ENCODE measurements at regions not wholly inside any gene's neighbourhood (a gene's known extent, or its start where the extent isn't known, plus 50 kb on each side); places are given as distances from the start of the nearest gene placed in this dataset.

DNA sequence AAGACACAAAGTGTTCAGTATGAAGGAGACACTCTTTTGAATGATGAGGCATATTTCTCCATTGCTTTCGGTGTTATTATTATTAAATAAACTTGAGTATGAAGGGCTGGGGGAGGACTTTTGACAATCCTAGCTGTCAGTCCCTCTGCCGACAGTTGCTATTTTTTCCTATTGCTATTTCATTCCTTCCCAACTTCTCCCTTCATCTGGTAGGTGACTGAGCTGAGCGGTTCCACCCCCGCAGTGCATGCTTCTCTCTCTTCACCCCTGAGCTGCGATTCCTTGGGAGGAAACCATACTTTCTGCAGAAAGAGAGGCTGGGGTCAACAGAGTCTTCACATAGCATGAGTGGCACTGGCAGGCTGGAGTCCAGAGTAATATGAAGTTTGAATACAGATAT is 261.2 kb upstream of the TAC1 start:
- no peak for DNase-seq

GRCh38 chr7:97471491-97471890 is 260.4 kb upstream of the TAC1 start:
- no peak for DNase-seq

DNA sequence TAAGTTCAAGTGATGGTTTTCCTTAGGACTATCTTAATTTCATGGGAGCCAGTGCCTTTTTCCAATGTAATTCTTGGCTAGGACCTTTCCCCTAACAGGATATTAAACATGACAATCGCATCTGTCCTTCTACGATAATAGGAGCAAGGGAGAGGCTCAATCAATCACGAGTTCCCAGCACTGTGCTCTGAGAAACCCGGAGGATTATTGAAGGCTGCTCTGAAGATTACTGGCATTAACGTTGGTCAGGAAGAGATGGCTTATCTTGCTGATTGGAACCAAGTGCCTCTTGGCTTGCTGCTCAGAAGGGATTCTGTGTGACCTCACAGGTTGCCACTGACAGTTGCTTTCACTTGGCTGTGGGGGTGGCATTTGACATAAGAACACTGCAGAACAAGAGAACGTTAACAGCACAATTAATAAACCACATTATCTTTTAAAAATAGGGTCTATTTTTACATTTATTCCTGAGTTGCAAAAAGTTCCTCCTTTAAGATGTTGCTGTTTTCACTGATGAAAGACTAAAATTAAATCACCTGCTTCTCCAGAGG is 252.1 kb upstream of the TAC1 start:
- no peak for DNase-seq

DNA sequence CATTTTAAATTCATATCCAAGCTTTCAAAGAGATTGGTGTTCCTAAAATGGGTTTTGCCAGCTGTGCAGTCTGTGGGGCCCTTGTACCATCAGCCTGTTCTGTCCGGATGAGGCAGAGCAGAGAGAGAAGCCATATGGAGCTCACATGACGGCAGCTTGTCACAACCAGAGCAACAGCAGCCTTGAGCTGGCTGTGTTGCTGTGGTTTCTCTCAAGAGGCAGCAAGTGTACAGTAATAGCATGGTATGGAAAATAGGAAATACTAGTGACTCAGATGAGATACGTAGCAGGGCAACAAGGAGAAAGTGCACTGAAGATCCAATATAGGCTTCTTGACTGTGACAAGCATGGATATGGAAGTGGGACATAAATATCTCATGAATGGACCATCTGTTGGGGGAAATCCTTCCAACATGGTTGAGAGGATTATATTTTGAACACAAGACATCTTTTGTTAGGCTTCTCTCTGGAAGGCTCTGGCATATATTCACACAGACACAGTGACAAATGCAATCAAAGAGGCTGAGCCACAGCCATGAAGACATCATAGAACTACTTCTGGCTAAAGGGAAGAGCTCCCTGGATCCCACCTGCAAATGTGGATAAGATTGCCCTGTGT is 251.0 kb upstream of the TAC1 start:
- no peak for DNase-seq

DNA sequence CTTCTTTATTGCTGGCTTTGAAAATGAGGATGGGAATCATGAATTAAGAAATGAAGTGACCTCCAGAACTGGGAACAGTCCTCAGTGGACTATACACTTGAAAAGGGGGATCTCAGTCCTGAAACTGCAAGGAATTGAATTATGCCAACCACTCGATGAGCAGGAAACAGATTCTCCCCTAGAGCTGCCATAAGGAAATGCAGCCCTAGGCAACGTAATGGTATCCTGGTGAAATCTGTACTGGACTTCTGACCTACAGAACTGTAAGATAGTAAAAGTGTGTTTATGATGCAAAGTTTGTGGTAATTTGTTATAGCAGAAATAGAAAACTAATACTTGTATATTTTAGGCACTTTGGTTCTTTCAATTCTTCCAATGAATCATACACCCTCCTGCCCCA is 236.4 kb upstream of the TAC1 start:
- no peak for DNase-seq

DNA sequence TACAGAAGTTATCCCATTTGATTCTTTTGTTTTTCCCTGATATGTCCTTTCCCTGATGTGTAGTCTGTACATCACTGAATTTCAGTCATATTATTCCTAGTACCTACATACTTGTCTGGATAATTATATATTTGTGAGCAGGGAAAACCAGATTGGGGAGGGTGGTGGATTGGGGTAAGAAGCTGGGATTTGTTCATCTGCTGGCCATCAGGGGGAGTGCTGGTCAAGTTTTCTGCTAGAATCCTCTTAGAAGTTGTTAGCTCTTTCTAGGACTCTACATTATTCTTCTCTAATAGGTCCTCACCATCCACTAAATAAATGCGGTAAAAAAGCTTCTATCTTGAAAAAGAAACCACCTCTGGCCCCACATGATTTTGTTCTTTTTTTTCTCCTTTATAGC is 232.7 kb upstream of the TAC1 start:
- no peak for DNase-seq

DNA sequence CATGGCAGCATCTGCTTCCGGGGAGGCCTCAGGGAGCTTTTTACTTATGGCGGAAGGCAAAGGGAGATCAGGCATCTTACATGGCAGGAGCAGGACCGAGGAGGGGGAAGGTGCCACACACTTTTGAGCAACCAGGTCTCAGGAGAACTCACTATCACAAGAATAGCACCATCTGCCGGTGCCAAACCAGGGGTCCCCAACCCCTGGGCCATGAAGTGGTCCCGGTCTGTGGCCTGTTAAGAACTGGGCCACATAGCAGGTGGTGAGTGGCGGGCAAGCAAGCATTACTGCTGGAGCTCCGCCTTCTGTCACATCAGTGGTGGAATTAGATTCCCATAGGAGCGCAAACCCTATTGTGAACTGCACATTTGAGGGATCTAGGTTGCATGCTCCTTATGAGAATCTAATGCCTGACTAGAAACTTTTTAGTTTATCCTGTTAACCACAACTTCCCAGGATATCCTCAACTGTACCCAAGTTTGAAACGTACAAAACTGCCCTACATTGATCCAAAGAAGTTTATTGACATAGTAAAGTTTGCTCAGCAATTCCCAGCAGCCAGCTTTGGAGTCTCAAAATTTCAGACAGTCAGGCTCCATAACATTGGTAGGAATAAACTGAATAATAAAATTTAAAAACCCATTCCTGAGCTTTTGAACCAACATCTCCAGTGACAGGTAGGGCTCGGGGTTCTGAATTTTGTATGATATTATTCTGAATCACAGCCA is 228.4 kb upstream of the TAC1 start:
- DNase-seq: no peak

DNA sequence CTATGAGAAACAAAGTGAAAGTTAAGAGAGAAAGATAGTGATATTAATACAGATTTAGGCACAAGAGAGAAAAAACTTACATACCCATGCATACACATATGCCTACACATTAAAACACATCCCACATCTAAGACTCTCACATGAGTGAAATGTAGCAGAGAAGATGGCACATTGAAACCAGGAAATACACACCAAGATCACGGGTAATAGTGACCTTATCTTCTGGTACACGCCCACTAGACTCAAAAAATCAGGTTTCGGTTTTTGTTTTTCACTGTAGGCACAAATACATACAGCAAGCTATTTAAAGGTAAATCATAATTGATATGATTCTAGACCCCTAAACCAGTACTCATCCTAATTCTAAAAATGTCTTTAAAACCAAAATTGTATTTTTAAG is 225.2 kb upstream of the TAC1 start:
- DNase-seq: no peak

- no peak for DNase-seq
These were observed 219.3 kb upstream of the TAC1 start for GRCh38 chr7:97512441-97513207.

DNA sequence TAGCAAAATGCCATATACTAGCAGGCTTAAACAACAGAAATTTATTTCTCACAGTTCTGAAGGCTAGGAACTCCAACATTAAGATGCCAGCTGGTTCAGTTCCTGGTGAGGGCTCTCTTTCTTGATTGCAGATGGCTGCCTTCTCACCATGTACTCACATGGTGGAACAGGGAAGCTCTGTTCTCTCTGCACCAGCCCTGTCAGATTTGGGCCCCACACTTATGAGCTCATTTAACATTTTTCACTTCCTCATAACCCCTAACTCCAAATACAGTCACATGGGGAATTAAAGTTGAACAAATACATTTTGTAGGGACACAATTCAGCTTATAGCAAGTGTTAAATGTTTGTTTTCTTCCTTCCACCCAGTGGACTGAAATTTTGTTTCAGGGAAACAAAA is 218.6 kb upstream of the TAC1 start:
- DNase-seq: no peak

GRCh38 chr7:97541188-97541587 is 190.7 kb upstream of the TAC1 start:
- DNase-seq: no peak

DNA sequence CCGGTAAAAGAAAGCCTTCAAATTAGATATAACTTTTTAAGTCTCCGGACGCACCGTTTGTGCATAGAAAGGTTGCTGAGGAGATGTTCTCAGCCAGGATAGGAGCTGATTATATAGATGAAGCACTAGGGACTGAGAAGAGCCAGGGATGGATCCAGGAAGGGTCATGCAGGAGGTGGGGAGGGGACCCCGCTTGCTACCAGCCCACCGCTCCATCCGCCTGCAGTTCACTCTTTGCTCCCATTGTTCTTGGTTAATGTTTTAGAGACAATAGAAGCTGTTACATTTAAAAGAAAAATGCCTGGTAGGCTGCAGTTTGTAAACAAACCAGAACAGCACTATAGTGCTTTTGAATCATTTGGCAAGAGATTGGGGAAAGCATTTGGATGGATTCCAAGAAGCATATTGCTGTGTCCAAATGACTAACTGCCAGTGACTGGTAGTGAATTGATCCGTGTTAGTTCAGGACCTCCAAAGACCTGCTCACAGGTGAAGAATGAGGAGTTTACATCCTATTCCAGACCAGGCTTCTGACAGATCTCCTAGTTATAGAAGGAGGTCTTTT is 175.9 kb upstream of the TAC1 start:
- DNase-seq: no peak

DNA sequence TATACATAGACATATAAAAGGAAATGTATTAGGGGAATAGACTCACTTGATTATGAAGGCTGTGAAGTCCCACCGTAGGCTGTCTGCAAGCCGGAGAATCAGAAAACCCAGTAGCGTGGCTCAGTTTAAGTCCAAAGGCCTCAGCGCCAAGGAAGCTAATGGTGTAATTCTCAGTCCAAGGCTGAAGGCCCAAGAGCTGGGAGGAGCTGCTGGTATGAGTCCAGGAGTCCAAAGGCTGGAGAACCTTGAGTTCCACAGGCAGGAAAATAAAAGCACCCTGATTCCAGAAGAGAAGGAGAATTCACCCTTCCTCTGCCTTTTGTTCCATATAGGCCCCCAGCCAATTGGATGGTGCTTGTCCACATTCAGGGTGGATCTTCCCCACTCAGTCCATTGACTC is 166.2 kb upstream of the TAC1 start:
- DNase-seq: no peak

DNA sequence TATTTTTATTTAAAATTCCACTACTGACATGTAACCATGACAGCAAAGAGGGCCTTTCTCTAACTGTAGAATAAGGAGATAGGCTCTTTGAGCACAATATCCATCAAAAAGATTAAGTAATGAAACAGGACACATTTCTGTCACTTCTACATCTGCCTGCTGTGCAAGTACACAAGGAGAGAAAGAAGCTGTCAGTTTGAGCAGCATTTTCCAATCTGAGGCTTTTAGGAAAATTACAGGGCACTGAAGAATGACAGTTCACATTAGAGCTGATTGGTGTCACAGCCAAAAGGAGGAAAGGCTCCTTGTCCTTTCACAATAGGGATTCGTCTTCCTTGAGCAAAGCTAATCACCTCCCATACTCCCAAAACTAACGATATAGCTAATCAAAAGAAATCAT is 158.8 kb upstream of the TAC1 start:
- no peak for DNase-seq

DNA sequence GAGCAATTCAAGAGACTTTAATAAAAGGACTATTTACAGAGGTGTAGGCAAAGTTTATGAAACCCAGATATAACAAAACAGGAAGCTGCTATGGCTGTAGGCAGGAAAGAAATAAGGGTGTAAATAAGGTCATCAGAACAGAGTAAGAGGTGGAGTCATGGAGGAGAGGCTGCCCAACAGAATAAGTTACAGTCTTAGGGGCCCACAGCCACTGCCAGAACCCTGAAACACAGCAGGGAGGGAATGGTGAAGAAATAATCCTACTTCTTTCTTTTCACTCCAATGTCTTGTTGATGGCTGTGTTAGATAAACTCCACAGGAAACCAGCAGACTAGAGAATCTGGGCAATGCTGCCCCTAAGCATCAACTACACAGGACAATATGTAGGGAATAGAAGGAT is 155.8 kb upstream of the TAC1 start:
- DNase-seq: no peak

- DNase-seq: no peak
These were observed 153.7 kb upstream of the TAC1 start for GRCh38 chr7:97578225-97578624.

- no peak for DNase-seq
These were observed 151.7 kb upstream of the TAC1 start for GRCh38 chr7:97580205-97580604.

GRCh38 chr7:97595439-97595838 is 136.4 kb upstream of the TAC1 start:
- no peak for DNase-seq

GRCh38 chr7:97601931-97602457 is 129.9 kb upstream of the TAC1 start:
- DNase-seq: no peak

GRCh38 chr7:97620495-97620894 is 111.4 kb upstream of the TAC1 start:
- no peak for DNase-seq

GRCh38 chr7:97623333-97623732 is 108.6 kb upstream of the TAC1 start:
- no peak for DNase-seq

DNA sequence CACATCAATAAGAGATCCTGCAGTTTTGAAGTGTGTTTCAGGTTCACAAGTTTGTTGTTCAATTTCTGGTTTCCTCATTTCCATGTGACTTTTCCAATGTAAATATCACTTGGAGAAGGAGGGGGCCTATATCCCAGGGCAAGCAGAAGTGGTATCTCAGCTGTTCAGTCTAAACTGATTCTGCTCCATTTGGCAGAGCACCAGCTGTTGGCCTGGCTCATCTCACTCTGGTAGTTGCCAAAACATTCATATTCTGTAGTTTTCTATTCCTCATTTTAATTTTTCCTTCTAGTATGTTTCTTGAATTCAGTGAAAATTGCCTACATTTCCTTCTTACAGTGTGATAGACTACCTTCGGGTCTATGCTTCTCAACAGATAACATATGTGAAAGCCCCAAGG is 101.8 kb upstream of the TAC1 start:
- DNase-seq: no peak

DNA sequence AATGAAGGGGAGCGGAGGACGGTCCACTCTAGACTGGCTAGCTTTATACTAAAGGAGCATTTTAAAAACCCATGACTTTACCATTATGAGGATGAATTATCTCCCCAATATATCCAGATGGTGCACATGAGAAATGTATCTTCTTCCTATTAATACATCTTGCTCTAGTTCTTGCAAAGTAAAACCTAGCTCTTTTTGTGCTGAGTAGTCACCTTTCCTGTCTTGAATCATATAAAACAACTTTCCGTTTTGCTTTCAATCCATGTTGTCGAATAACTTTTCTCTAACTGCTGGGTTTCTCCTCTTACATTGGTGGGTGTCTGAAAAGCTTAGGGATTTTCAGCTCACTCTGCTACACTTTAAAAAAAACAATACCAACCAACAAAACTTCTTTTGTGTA is 96.3 kb upstream of the TAC1 start:
- DNase-seq: no peak

Measured in fibroblast of skin of abdomen (primary cell).